ENCODE measurements at regions not wholly inside any gene's neighbourhood (a gene's known extent, or its start where the extent isn't known, plus 50 kb on each side); places are given as distances from the start of the nearest gene placed in this dataset.

DNA sequence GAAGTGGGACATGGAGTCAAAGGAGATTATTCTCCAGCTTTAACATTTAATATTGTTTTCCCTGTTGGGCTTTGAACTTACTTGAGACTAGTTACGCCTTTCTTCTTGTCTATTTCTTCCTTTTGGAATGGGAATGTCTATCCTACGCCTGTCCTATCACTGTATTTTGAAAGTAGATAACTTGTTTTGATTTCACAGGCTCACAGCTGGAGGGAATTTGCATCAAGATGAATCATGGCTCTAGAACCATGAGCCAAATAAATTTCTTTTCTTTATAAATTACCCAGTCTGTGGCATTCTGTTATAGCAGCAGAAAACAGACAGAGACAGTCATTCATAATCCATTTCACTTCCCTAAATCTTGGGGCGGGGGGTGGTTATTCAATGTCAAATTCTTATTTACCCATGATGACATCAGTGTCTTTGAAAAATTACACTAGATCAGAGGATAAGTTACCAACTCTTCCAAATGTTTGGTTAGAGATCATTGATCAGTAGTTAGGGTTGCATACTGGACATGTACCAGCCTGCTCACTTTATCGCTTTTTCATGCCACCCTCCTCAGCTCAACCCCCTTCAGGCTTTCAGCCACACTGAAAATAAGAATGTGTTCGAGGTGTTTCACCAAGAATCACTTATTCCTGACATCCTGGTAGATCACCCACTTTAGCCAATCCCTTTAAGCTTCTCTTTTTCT is 419.6 kb upstream of the PIK3R1 start:
- Histone ChIP-seq H3K9me3 (peaks cover 0 to 6% (median 0%) of the 10 kb centered on the region in 11 donors), H3K27me3 (no peaks in the 10 kb centered on the region), H3K4me1 (peaks cover 0 to 22% (median 3%) of the 10 kb centered on the region in 9 donors), H3K36me3 (no peaks in the 10 kb centered on the region), H3K27ac (peak overlapping the region in 6 of 10 donors; percentile 34 to 53 (median 46)), H3K4me3 (no peak overlapping the region)
- intact Hi-C loops (cut with DNase I): loop anchor here in 1 of 10 donors (5.0 kb wide), 1 partner anchor 494 kb away; no protein-coding TSS in a partner anchor
- peak in 1 of 8 donors; percentile 50 for ATAC-seq
- 81 to 88% methylated on average over 5 of the region's 5 CpGs for WGBS, 2 donors
- DNase-seq: no peak
- TF ChIP-seq, protein P1, sequence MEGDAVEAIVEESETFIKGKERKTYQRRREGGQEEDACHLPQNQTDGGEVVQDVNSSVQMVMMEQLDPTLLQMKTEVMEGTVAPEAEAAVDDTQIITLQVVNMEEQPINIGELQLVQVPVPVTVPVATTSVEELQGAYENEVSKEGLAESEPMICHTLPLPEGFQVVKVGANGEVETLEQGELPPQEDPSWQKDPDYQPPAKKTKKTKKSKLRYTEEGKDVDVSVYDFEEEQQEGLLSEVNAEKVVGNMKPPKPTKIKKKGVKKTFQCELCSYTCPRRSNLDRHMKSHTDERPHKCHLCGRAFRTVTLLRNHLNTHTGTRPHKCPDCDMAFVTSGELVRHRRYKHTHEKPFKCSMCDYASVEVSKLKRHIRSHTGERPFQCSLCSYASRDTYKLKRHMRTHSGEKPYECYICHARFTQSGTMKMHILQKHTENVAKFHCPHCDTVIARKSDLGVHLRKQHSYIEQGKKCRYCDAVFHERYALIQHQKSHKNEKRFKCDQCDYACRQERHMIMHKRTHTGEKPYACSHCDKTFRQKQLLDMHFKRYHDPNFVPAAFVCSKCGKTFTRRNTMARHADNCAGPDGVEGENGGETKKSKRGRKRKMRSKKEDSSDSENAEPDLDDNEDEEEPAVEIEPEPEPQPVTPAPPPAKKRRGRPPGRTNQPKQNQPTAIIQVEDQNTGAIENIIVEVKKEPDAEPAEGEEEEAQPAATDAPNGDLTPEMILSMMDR (IDR thresholded peaks at IDR 0.05): no peak

DNA sequence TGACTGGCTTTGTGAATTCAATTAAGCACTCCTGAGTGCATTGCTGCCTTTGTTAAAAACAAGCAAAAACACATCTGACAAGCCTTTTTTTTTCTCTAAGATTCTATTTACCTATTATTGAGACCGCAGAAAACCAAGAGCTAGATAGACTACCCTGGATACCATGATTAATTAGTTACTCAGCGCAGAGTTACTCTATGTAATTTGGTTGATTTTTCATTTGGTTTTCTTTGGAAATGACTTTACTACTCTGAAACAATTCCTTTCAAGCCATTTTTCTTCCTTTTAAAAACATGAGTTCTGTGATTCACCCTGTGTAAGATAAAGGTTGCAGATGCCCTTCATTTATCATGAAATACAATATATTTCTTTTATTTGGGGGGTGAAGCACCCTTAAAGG is 421.6 kb upstream of the PIK3R1 start:
- H3K9me3 ChIP-seq: peaks cover 0 to 6% (median 0%) of the 10 kb centered on the region in 11 donors
- no peak overlapping the region for H3K27ac ChIP-seq
- H3K36me3 ChIP-seq: no peaks in the 10 kb centered on the region
- no peaks in the 10 kb centered on the region for H3K27me3 ChIP-seq
- intact Hi-C loops (cut with DNase I): loop anchor here in 1 of 10 donors (5.0 kb wide), 1 partner anchor 547 kb away; no protein-coding TSS in a partner anchor
- 96 to 98% methylated on average over 2 of the region's 2 CpGs for WGBS, 2 donors
- H3K4me3 ChIP-seq: no peak overlapping the region
- DNase-seq (no peak), ATAC-seq (no peak)
- TF ChIP-seq, protein P1 (IDR thresholded peaks at IDR 0.05): no peak
- peaks cover 0 to 9% (median 0%) of the 10 kb centered on the region in 9 donors for H3K4me1 ChIP-seq

DNA sequence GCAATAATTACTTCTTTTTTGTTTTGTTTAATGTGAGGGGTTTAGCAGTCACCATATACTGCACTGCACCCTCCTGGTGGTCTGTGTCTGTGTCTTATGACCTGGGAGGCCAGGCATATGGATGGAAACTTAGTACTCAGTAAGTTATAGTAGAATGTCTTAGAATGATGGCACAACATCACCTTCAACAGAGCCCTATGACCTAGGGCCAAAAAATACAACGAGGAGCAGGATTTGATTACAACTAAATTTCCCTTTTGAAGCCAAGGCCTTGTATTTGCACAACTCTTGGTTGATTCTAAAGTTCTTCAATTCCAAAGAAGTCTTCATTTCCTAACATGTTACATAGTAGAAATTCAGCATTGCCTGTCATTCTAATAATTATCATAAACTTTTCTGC is 422.1 kb upstream of the PIK3R1 start:
- WGBS, 2 donors: 66 to 76% methylated on average over 1 of the region's 1 CpG

DNA sequence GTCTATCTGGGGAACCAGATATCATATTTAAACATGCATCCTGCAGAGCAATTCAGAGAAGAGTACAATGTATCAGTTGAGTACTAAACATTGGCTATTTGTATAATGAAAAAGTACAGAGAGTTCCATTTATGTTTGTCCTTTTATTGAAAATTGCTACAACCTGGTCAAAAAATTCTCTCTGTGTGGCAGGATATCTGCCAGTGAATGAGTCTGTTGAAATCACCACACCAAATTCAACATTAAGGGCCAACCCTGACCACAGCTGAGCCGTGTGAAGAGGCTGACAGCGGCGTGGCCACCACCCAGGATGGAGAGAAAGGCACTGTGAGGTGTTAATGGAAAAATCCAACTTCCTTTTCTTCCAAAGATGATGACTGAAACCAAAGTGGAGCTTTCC is 422.7 kb upstream of the PIK3R1 start:
- H3K27me3 ChIP-seq: no peaks in the 10 kb centered on the region
- WGBS, 2 donors: 73 to 76% methylated on average over 3 of the region's 3 CpGs
- intact Hi-C loops (cut with DNase I): loop anchor here in 1 of 10 donors (5.0 kb wide), 1 partner anchor 546 kb away; no protein-coding TSS in a partner anchor
- ATAC-seq (peak; percentile 57 to 90 (median 69)), DNase-seq (peak in 1 of 2 donors; percentile 63)
- peaks cover 0 to 9% (median 0%) of the 10 kb centered on the region in 9 donors for H3K4me1 ChIP-seq
- H3K4me3 ChIP-seq: no peak overlapping the region
- TF ChIP-seq, protein P1 (IDR thresholded peaks at IDR 0.05): no peak
- H3K9me3 ChIP-seq: no peaks in the 10 kb centered on the region
- no peaks in the 10 kb centered on the region for H3K36me3 ChIP-seq
- peak overlapping the region in 2 of 10 donors; percentile 20 to 21 for H3K27ac ChIP-seq

More for the DNA sequence above, 422.1 kb upstream of the PIK3R1 start:
- TF ChIP-seq, protein P1 (IDR thresholded peaks at IDR 0.05): no peak
- H3K4me1 ChIP-seq: peaks cover 0 to 9% (median 0%) of the 10 kb centered on the region in 9 donors
- no peaks in the 10 kb centered on the region for H3K36me3 ChIP-seq
- no peaks in the 10 kb centered on the region for H3K27me3 ChIP-seq
- H3K4me3 ChIP-seq: no peak overlapping the region
- DNase-seq (no peak), ATAC-seq (no peak)
- H3K27ac ChIP-seq: peak overlapping the region in 3 of 10 donors; percentile 20 to 31 (median 29)
- peaks cover 0 to 4% (median 0%) of the 10 kb centered on the region in 11 donors for H3K9me3 ChIP-seq
- intact Hi-C loops (cut with DNase I): loop anchor here in 1 of 10 donors (5.0 kb wide), 1 partner anchor 546 kb away; no protein-coding TSS in a partner anchor

Measured in heart right ventricle (tissue), 16 donors.